ENCODE measurements at regions not wholly inside any gene's neighbourhood (a gene's known extent, or its start where the extent isn't known, plus 50 kb on each side); places are given as distances from the start of the nearest gene placed in this dataset.

DNA sequence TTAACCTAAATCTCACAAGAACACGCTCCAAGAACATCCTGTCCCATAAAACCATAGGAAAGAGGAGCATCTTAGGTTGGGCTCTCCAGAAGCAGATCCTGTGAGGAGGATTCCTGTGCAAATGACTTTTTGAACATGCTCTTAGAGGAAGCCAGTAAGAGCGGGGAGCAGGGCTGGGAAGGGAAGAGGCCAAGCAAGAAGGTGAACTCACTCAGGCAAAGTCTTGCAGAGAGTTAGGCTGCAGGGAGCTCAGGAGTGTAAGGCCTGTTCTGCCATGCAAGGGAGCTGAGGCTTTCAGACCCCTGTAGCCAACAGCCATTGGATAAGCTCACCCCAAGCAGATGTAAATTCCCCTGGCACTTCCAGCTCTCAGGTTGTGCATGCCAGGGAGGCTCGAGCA is 63.6 kb upstream of the LY86 start:
- H3K9me3 Mint-ChIP-seq: peaks cover 8% of the 10 kb centered on the region
- peaks cover 37% of the 10 kb centered on the region for H3K4me1 Mint-ChIP-seq
- H3K4me3 Mint-ChIP-seq: no peak overlapping the region
- ATAC-seq (no peak; the same call in 1 of the 2 replicates), DNase-seq (ENCODE audit: low spot score) (no peak)
- H3K36me3 Mint-ChIP-seq: no peaks in the 10 kb centered on the region
- TF ChIP-seq ZNF317 (CRISPR knock-in tag; IDR thresholded peaks at IDR 0.05; ENCODE audit: borderline replicate concordance, low read depth) (no peak), TP53 (CRISPR knock-in tag; IDR thresholded peaks at IDR 0.05) (no peak), FOXK1 (CRISPR knock-in tag; IDR thresholded peaks at IDR 0.05) (no peak), JAZF1 (CRISPR knock-in tag; IDR thresholded peaks at IDR 0.05) (no peak), TCF7 (CRISPR knock-in tag; IDR thresholded peaks at IDR 0.05; ENCODE audit: low read depth) (no peak), SMAD4 (CRISPR knock-in tag; IDR thresholded peaks at IDR 0.05) (no peak), JUN (CRISPR knock-in tag; IDR thresholded peaks at IDR 0.05) (no peak), ZNF232 (CRISPR knock-in tag; IDR thresholded peaks at IDR 0.05) (no peak), ZBTB21 (CRISPR knock-in tag; IDR thresholded peaks at IDR 0.05; ENCODE audit: borderline replicate concordance) (no peak), RELA (CRISPR knock-in tag; IDR thresholded peaks at IDR 0.05; ENCODE audit: borderline replicate concordance) (no peak), ZNF121 (CRISPR knock-in tag; IDR thresholded peaks at IDR 0.05) (no peak), IRF2 (CRISPR knock-in tag; IDR thresholded peaks at IDR 0.05; ENCODE audit: borderline replicate concordance, low read depth) (no peak)
- TF ChIP-seq, protein P1, sequence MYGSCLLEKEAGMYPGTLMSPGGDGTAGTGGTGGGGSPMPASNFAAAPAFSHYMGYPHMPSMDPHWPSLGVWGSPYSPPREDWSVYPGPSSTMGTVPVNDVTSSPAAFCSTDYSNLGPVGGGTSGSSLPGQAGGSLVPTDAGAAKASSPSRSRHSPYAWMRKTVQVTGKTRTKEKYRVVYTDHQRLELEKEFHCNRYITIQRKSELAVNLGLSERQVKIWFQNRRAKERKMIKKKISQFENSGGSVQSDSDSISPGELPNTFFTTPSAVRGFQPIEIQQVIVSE (CRISPR knock-in tag; IDR thresholded peaks at IDR 0.05; ENCODE audit: borderline replicate concordance): no peak
- TF ChIP-seq, protein P2, sequence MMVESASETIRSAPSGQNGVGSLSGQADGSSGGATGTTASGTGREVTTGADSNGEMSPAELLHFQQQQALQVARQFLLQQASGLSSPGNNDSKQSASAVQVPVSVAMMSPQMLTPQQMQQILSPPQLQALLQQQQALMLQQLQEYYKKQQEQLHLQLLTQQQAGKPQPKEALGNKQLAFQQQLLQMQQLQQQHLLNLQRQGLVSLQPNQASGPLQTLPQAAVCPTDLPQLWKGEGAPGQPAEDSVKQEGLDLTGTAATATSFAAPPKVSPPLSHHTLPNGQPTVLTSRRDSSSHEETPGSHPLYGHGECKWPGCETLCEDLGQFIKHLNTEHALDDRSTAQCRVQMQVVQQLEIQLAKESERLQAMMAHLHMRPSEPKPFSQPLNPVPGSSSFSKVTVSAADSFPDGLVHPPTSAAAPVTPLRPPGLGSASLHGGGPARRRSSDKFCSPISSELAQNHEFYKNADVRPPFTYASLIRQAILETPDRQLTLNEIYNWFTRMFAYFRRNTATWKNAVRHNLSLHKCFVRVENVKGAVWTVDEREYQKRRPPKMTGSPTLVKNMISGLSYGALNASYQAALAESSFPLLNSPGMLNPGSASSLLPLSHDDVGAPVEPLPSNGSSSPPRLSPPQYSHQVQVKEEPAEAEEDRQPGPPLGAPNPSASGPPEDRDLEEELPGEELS (CRISPR knock-in tag; IDR thresholded peaks at IDR 0.05): no peak
- TF ChIP-seq, protein P3, sequence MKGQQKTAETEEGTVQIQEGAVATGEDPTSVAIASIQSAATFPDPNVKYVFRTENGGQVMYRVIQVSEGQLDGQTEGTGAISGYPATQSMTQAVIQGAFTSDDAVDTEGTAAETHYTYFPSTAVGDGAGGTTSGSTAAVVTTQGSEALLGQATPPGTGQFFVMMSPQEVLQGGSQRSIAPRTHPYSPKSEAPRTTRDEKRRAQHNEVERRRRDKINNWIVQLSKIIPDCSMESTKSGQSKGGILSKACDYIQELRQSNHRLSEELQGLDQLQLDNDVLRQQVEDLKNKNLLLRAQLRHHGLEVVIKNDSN (CRISPR knock-in tag; IDR thresholded peaks at IDR 0.05): no peak
- TF ChIP-seq, protein P4, sequence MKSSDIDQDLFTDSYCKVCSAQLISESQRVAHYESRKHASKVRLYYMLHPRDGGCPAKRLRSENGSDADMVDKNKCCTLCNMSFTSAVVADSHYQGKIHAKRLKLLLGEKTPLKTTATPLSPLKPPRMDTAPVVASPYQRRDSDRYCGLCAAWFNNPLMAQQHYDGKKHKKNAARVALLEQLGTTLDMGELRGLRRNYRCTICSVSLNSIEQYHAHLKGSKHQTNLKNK (CRISPR knock-in tag; IDR thresholded peaks at IDR 0.05): no peak
- TF ChIP-seq, protein P5, sequence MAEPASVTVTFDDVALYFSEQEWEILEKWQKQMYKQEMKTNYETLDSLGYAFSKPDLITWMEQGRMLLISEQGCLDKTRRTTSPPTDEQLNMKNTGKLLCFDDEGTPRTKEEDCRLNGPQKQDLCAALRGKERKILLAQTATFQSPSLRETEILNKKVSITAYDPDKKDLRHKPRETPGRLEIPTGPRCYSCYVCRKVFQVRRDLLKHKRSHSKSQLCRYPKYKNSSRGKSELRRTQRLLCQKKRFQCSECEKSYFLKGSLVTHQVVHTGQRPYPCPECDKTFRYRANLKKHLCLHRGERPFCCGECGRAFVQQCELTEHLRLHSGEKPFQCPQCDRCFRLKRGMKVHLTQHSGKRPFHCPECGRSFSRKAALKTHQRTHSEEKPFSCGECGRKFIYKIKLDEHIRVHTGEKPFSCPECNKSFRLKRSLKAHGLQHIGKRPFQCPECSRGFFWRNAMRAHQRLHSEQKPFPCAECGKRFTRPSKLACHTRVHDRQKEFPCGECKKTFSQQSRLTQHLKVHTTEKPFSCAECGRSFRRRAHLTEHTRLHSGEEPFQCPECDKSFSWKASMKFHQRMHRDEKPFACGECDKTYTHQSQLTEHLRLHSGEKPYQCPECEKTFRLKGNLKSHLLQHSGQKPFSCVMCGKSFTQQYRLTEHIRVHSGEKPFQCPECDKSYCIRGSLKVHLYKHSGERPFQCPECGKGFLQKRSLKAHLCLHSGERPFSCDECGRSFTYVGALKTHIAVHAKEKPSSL (CRISPR knock-in tag; conservative IDR thresholded peaks at IDR 0.05): no peak
- TF ChIP-seq, protein P6, sequence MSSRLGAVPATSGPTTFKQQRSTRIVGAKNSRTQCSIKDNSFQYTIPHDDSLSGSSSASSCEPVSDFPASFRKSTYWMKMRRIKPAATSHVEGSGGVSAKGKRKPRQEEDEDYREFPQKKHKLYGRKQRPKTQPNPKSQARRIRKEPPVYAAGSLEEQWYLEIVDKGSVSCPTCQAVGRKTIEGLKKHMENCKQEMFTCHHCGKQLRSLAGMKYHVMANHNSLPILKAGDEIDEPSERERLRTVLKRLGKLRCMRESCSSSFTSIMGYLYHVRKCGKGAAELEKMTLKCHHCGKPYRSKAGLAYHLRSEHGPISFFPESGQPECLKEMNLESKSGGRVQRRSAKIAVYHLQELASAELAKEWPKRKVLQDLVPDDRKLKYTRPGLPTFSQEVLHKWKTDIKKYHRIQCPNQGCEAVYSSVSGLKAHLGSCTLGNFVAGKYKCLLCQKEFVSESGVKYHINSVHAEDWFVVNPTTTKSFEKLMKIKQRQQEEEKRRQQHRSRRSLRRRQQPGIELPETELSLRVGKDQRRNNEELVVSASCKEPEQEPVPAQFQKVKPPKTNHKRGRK (CRISPR knock-in tag; IDR thresholded peaks at IDR 0.05; ENCODE audit: borderline replicate concordance): no peak
- peaks cover under 1% of the 10 kb centered on the region; the same call in 1 of the 2 replicates for H3K27me3 Mint-ChIP-seq (ENCODE audit: low read depth)
- ChIA-PET POLR2A (interaction anchor here (1.2 kb wide), 1 partner anchor 8 kb away, joined by 3 read pairs; no protein-coding TSS in a partner anchor), CTCF (interaction anchor here (3.9 kb wide), 1 partner anchor 22 kb away, joined by 19 read pairs; no protein-coding TSS in a partner anchor)
- no peak overlapping the region for H3K27ac Mint-ChIP-seq

DNA sequence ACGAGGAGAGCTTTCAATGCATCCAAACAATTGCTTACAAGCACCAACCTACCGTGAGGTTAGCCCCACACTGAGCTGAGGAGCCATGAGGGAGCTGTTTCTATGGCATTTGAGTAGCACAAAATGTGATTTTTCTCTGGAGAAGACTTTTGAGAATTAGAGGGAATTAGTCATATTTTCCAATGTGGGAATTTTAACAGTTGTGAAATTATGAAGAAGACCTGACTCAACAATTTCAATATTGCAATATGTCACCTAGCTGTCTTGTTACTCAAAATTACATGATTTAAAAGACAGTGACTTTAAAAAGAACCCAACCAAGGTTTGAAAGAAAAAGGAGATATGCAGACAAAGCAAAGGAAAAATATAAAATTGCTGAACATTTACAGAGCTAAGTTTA is 62.6 kb upstream of the LY86 start:
- no peak for ATAC-seq
- H3K4me3 Mint-ChIP-seq: no peak overlapping the region
- ChIA-PET CTCF (interaction anchor here (3.9 kb wide), 1 partner anchor 21 kb away, joined by 19 read pairs; no protein-coding TSS in a partner anchor), POLR2A (interaction anchor here (1.2 kb wide), 1 partner anchor 9 kb away, joined by 3 read pairs; no protein-coding TSS in a partner anchor)
- peaks cover 3% of the 10 kb centered on the region; the same call in 1 of the 2 replicates for H3K27me3 Mint-ChIP-seq (ENCODE audit: low read depth)
- no peak overlapping the region for H3K27ac Mint-ChIP-seq
- no peak for DNase-seq (ENCODE audit: low spot score)
- H3K36me3 Mint-ChIP-seq: no peaks in the 10 kb centered on the region
- peaks cover 36% of the 10 kb centered on the region for H3K4me1 Mint-ChIP-seq
- H3K9me3 Mint-ChIP-seq: peaks cover 13% of the 10 kb centered on the region
- TF ChIP-seq NR2C2 (CRISPR knock-in tag; IDR thresholded peaks at IDR 0.05): no peak
- TF ChIP-seq, protein P7, sequence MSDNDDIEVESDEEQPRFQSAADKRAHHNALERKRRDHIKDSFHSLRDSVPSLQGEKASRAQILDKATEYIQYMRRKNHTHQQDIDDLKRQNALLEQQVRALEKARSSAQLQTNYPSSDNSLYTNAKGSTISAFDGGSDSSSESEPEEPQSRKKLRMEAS (CRISPR knock-in tag; IDR thresholded peaks at IDR 0.05): no peak
- no peak for TF ChIP-seq HMGA2 (CRISPR knock-in tag; IDR thresholded peaks at IDR 0.05)
- TF ChIP-seq GRHL2 (CRISPR knock-in tag; IDR thresholded peaks at IDR 0.05; ENCODE audit: insufficient replicate concordance, severe bottlenecking): no peak
- TF ChIP-seq TP53 (CRISPR knock-in tag; IDR thresholded peaks at IDR 0.05): no peak
- TF ChIP-seq, protein P8, sequence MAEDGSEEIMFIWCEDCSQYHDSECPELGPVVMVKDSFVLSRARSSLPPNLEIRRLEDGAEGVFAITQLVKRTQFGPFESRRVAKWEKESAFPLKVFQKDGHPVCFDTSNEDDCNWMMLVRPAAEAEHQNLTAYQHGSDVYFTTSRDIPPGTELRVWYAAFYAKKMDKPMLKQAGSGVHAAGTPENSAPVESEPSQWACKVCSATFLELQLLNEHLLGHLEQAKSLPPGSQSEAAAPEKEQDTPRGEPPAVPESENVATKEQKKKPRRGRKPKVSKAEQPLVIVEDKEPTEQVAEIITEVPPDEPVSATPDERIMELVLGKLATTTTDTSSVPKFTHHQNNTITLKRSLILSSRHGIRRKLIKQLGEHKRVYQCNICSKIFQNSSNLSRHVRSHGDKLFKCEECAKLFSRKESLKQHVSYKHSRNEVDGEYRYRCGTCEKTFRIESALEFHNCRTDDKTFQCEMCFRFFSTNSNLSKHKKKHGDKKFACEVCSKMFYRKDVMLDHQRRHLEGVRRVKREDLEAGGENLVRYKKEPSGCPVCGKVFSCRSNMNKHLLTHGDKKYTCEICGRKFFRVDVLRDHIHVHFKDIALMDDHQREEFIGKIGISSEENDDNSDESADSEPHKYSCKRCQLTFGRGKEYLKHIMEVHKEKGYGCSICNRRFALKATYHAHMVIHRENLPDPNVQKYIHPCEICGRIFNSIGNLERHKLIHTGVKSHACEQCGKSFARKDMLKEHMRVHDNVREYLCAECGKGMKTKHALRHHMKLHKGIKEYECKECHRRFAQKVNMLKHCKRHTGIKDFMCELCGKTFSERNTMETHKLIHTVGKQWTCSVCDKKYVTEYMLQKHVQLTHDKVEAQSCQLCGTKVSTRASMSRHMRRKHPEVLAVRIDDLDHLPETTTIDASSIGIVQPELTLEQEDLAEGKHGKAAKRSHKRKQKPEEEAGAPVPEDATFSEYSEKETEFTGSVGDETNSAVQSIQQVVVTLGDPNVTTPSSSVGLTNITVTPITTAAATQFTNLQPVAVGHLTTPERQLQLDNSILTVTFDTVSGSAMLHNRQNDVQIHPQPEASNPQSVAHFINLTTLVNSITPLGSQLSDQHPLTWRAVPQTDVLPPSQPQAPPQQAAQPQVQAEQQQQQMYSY (CRISPR knock-in tag; IDR thresholded peaks at IDR 0.05): no peak
- no peak for TF ChIP-seq SOX15 (CRISPR knock-in tag; IDR thresholded peaks at IDR 0.05)
- TF ChIP-seq ZNF263 (CRISPR knock-in tag; IDR thresholded peaks at IDR 0.05; ENCODE audit: low read depth): no peak
